Stimulated activated CD4-positive, alpha-beta T cell treated with anti-CD3 and anti-CD28 coated beads, Interleukin-15, amount 100 ng/mL, for 24 hours (primary cell): ENCODE measurements at regions not wholly inside any gene's neighbourhood (a gene's known extent, or its start where the extent isn't known, plus 50 kb on each side); places are given as distances from the start of the nearest gene placed in this dataset.
"Not testable (repeated sequence)": the region's sequence is repeated elsewhere in the genome, so short reads cannot be mapped to it uniquely, and the experiment has no call there.

ENCODE experiments used
- DNase-seq: peaks from one replicate; pipeline ENCODE4 v3.0.0-alpha.2; 2020

DNA sequence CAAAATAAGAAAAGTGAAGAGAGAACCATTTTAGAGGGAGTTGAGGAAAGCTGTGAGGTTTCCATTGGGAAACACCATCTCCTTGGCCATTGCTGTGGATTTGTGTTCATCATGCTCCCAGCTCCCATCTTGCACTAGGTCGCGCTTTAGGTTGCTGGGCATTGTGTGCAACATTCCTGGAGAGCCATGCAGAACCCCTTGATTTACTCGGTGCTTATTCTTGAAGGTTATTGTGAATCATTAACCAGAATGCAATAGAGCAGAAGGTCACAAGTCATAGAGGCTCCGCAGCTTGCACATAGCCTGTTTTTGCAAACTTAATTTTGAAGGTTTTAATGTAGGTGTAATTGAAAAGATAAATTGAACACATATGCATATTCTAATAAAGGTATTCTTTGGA is 239.2 kb upstream of the IL12A start:
- DNase-seq = no peak

DNA sequence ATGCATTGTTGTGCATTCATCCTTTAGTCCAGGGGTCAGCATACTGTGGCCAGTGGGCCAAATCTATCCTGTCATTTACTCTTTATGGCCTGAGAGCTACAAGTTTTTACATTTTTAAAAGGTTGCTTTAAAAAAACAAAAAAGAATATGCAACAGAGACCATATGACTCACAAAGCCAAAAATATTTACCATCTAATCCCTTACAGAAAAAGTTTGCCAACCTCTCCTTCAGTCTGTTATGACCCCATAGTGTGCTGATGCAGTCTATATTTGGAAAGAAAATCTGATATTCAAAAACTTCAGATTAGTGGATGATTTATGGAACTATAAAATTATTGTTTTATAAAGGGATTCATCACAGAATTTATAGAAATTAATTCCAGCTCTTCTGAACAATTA is 237.5 kb upstream of the IL12A start:
- DNase-seq = no peak

DNA sequence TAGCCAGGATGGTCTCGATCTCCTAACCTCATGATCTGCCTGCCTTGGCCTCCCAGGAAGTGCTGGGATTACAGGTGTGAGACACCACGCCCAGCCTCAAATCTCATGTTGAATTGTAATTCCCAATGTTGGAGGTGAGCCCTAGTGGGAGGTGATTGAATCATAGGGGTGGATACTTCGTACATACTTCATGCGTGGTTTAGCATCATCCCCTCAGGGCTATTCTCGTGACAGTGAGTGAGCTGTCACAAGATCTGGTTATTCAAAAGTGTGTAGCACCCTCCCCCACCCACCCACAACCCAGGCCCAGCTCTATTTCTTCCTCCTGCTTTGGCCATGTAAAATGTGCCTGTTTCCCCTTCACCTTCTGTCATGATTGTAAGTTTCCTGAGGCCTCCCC is 236.9 kb upstream of the IL12A start:
- DNase-seq = no peak

DNA sequence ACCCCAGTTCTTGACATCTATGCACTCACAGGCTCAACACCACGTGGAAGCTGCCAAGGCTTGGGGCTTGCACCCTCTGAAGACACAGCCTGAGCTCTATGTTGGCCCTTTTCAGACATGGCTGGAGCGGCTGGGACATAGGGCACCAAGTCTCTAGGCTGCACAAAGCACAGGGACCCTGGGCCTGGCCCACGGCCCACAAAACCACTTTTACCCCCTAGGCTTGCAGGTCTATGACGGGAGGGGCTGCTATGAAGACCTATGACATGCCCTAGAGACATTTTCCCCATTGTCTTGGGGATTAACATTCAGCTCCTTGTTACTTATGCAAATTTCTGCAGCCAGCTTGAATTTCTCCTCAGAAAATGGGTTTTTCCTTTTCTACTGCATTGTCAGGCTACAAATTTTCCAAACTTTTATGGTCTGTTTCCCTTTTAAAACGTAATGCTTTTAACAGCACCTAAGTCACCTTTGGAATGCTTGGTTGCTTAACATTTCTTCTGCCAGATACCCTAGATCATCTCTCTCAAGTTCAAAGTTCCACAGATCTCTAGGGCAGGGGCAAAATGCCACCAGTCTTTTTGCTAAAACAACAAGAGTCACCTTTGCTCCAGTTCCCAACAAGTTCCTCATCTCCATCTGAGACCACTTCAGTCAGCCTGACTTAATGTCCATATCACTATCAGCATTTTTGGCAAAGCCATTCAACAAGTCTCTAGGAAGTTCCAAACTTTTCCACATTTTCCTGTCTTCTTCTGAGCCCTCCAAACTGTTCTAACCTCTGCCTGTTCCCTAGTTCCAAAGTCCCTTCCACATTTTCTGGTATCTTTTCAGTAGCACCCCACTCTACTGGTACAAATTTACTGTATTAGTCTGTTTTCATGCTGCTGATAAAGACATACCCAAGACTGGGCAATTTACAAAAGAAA is 232.1 kb upstream of the IL12A start:
- not testable (repeated sequence) for DNase-seq

DNA sequence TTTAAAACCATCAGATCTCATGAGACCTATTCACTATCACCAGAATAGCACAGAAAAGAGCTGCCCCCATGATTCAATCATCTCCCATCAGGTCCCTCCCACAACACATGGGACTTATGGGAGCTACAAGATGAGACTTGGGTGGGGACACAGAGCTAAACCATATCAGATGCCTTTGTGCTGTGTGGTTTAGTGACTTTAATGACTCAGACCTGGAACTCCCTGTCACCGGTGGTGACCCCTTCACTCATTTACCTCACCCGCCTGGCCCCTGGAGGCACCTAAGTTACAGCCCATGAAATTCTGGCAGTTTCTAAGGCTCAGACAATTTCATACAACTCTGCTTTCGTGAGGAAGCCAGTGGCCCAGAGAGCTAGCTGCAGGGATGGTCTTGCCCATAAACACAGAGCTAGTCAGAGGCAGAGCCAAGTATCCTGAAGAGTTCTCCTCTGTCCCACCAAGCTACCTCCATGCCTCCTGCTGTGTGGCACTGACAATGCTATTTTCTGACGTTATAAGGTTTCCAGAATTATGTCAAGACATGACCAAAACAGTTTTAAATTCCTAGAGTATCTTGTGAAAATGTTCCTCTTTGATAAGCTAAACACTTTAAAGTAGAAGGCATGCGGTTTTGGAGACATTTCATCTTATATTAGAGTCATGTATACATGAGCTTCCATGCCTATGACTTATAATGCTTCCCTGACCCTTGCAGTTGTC is 231.1 kb upstream of the IL12A start:
- DNase-seq = no peak

DNA sequence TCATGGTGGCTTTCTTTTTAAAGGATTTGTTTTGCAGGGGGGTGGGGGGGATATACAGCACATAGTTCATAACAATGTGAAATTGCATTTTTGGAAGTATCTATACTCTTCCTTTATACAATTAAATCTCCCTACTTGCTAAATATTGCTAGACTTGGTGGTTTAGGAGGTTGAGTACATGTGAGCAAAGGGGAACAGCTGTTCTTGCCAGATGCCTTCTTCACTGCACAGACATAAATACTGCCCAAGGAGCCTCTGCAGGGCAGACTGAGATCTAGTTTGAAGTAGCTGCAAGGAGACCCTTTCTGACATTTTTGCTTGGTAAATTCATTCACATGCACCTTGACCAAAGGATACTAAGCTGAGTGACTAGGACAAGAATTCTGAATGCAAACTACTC is 228.6 kb upstream of the IL12A start:
- DNase-seq = no peak

DNA sequence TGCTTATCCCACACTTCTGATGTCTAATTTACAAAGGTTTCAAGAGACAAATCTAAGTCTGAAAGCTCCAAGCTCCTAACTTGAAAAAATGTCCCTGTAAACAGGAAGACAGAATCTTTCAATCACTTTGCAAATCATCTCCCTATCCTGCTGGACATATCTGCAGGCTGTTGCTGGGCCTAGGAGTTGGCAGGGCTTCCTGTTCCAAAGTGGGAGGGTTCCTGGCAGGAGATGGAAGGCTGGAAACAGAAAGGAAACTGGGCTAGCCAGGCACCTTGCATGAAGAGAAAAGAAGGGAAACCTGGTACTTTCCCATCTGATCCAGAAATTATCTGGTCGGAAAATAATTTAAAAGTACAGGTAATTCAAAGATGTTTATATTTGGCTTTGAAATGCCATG is 227.3 kb upstream of the IL12A start:
- DNase-seq = no peak

DNA sequence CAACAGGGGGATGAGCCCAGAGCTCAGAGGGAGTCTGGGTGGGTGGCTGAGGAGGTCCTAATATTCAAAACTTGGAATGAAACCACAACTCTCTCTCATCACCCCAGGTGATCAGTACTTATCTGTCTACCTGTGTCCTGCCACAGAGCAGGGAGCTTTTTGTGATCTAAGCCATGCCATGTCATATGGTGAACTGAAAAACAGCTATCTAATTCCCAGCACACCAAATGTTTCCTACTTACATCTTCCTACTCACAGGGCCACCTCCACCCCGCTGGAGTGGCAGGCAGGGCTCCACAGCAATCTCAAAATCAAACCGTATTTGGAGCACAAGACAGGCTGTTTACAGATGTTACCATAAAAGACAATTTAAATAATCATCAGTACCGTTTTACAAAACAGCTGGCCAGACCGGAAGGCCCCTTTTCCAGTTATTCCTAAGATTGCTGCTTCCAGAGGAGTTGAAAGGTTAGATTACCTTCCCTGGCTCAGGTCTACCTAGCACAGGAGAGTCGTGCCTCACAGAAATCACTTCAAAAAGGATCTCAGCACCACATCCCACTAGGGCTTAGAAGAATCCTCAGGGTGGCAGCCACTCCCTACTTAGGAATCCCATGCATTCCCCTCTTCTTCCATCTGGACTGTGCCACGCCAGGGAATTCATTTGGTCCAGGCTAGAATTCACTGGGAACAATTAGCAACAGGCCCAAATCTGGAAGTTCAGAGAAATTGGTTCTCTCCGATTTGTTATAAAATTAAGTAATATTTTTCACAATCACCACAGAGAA is 226.6 kb upstream of the IL12A start:
- DNase-seq = no peak

DNA sequence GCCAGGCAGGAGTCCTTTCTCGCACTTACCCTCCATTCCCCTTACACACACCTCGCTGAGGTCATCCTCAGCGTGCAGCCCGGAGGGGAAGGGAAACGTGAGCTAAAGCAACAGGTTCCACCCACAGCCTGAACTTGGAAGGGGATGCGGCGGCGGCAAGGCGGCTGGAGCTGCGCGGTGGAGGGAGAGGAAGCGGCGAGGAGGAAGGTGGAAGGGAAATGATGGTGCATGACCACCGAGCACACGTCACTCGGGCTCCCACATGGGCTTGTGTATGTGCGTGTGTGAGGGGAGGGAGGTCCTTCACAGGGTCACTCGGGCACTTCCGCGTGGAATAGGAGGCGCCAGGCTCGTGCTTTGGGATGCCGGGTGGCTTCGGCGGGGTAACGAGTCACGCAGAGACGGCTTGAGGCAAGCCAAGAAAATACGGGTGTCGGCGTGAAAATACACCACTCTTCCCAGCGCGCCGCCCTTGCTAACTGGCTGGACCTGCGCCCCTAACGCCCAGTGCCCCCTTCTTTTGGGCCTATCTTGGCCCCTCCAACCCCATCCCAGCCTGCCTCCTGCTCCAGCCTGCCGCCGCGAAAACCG is 225.5 kb upstream of the IL12A start:
- DNase-seq = peak; percentile 47

DNA sequence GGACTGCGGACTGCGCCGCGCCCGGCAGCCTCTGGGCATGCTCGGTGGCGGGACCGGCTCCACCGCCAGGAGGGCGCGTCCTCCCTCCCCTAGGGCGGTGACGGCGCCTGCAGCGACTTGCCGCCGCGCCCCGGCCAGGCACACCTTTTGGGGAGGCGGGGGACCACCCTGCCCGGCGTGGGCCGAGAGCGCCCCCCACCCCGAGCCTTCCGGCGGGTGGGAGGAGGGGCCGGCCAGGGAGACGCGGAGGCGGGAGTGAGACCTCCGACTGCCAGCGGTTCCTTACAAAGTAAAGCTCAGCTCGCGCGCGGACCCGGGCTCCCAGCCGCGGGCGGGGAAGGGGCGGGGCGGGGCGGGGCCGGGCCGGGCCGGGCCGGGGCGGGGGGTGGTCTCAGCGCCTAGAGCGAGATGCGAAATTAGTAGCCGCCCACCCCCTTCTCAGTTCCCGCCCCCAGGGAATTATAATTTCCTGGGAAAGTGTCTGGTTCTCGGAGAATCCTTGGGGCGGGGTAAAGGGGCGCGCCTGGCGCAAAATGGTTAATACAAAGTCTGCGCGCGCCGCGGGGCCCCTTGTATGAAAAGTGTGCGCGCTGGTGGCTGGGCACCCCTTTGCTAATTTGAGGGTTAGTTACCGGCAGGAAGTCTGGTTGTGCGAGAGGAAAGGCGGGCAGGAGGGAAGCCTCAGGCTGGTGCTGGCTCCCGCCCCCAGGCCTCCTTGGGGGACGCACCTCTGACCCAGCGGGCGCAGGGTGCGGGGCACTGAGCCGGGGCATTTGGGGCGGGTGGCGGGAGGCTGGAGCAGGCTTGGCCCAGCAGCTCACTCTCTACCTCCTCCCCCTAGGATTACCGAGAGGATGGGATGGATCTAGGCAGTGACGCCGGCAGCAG is 224.8 kb upstream of the IL12A start:
- peak; percentile 65 for DNase-seq

DNA sequence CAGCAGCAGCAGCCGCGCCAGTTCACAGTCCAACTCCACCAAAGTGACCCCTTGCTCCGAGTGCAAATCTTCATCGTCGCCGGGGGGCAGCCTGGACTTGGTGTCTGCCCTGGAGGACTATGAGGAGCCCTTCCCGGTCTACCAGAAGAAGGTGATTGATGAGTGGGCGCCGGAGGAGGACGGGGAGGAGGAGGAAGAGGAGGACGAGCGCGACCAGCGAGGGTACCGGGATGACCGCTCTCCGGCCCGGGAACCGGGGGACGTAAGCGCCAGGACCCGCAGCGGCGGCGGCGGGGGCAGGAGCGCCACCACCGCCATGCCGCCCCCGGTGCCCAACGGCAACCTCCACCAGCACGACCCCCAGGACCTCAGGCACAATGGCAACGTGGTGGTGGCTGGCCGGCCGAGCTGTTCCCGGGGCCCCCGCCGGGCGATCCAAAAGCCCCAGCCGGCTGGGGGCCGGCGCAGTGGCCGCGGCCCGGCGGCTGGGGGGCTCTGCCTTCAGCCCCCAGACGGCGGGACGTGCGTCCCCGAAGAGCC is 224.1 kb upstream of the IL12A start:
- DNase-seq = no peak

DNA sequence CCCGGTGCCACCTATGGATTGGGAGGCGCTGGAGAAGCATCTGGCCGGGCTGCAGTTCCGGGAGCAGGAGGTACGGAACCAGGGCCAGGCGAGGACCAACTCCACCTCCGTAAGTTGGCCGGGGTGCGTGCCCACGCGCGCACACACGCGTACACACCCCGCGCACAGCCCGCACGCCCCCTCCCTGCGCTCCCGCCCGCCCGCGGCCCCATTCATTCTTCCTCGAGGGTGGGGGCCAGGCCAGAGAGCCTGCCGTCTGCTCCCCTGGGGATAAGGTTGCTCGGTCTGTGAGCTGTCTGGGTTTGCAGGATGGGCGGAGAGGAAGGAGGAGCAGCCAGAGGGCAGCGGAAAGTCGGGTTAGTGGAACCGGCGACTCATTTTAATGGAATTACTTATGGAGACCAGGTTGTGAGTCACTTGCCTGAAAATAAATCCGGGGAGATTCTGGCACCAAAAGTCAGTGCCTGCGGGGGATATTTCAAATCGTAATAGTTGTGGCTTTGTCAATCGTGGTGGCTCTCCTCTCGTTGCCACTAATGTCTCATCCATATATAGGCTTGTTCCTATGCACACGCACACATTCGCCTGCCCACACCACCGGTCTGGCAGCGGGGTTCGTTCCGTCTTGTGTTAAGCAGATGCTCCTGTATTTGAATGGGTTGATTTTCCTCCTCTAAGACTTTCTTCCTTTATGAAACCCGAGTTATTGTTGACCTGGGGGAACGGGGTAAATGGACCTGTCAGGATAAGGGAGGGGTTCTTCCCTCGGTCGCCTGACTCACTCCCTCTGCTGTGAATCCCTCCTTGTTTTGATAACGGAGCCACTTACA is 223.4 kb upstream of the IL12A start:
- DNase-seq = peak; percentile 14

DNA sequence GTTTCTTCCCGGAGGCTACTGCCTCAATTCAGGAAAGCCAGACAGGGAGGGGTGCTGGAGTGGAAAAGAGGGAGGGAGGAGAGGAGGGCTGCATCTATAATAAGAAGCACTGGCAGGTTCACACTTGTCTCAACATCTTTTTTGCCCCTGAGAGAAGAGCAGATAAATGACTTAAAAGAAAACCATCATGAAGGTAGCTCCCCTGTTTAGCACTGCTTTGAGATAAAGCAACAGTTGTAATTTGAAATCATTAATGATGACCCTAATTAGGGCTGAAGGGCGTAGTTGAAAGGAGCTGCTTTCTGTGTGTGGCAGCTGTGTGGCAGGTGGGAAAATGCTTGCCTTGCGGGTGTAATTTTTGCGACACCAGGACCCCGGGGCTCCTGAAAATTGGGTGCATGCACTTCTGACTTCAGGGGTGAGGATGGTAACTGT is 222.8 kb upstream of the IL12A start:
- no peak for DNase-seq

DNA sequence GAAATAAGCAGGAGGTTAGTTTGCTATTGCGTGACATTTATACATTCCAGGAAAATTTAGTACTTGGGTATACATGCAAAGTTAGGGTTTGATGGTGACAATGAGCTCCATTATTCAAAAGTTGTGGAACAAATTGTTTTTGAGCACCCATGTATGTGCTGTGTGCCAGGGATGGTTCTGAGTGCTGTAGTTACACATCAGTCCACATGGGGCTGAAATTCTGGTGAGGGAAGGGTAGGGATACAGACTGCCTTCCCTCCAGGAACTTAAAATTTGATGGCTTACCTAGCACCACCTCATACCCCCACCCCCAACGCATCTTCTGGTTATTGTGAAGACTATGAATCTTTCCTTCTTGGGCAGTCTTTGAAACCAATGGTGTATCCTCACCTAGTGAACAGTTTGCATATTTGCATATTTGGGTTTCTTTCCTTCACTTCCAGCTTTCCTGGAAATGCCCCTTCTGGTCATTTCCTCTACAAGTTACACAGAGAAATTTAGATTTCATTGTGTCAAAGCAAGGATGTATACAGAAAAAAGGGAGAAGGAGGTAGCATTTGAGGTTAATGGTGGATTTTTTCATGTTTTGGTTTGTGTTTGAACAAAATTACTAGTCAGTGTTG is 222.0 kb upstream of the IL12A start:
- DNase-seq = no peak

DNA sequence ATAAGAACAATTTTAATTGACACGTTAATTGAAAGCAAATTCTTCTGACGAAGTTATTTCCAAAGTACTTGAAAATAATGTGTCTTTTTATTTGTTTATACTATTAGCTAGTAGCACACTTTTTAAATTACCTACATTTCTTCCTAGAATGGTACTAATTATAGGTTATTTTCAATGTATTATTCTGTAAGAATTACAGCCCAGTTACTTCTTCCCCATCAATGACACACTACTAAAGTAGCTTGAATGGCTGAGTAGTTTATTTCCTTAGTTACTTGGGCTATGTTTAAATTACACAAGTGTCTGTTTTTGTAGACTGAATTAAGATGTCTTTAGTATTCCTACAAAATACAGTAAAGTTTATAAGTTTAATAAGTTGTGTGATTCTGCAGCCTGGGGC is 217.6 kb upstream of the IL12A start:
- no peak for DNase-seq

DNA sequence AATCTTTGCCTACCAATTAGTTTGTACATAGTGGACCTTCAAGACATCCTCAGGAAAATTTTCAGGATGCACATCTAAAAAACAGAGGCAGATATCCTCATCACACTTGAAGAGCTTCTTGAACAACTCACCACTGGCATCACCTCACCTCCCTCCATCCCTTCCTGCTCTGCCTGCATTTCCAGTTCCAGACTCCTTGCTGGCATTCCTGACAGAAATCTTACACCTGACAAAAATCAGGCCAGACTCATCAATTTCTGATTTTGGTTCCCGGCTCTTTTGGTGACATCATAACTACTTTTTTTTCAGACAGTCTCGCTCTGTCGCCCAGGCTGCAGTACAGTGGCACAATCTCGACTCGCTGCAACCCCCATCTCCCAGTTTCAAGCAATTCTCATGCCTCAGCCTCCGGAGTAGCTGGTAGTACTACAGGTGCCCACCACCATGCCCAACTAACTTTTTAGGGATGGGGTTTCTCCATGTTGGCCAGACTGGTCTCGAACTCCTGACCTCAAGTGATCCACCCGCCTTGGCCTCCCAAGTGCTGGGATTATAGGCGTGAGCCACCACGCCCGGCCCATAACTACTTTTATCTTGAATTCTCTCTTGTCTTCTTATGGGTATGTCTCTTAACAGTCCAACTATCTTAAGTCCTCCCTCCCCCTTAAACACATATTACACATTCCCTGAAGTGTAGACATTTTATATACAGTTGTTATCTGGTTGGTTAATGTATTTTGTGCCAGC is 216.6 kb upstream of the IL12A start:
- no peak for DNase-seq

DNA sequence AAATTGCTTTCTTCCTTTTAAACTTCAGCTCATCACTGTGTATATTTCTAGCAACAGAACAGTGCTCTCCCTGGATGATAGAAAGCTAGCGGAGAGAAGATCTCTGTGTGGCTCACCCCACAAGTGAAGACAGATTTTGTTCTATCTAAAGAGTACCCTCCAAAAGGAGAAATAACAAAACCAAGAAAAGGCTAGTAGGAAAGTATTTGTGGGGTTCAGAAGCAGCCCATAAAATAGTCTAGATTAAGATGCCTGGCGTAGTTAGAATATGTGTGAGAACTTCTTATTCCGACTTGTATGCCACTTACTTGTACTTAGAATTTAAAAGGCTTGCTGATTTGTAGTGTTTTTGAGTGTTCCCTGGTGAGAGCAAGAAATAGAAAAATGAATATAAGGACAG is 214.9 kb upstream of the IL12A start:
- DNase-seq = no peak

DNA sequence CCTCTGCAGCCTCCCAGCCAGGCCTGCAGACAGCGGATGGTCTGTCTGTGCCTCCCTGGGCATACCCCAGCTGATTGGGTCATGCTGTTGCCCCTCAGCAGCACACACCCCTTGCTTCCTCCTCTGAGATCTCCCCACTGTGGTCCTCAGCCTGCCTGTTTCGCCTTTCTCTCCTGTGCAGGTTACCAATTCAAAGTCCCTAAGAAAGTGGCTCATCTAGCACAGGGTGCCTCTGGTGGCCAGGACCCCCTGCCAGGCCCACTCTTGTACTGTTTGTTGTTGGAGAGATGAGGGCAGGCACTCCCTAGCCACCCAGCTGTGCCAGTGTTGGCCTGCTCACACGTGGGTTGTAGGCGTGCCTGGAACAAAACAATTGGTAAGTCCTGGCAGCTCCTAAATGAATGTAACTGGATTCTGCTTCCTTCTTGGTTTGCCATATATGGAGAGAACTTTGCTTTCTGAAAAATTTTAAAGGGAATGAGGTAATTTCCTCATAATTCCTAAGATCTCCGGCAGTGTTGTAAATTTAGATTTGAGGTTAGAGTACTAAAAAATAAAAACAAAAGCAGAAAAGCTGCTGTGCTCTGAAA is 213.2 kb upstream of the IL12A start:
- no peak for DNase-seq

DNA sequence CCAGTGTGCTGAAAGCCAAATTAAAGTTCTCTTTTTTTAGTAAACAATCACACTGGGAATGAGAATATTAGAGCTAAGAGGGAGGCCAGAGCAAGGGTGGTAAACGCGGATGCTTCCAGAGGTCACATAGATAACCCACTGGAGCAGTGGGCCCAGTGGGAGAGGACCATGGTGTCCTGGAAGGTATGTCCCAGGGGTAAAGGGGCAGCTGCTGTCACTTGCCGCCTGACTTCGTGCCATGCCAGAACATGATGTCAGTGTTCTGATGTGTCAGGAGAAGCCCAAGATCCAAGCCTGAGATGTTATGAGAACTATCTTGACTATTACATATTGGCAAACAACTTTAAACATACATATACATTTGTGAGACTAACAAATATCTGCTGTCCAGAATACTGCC is 211.9 kb upstream of the IL12A start:
- no peak for DNase-seq
